Calu3 (cell line): ENCODE measurements at regions not wholly inside any gene's neighbourhood (a gene's known extent, or its start where the extent isn't known, plus 50 kb on each side); places are given as distances from the start of the nearest gene placed in this dataset.

Experiments used
- BruUV-seq: library from RNA; stranded (reverse); fragments of 400-500 nt; replicated peaks from 2 replicates; lab custom pipeline; 2021; lab: Mats Ljungman, UMichigan
- CTCF ChIA-PET: fragments of 300-600 bp; sonication (Branson Sonifier 250); formaldehyde crosslinking; loops from one replicate; lab custom pipeline; 2022; ENCODE audit warnings: antibody characterized with exemption; lab: Charles Lee
- DNase-seq: peaks from one replicate; pipeline ENCODE4 v3.0.0; 2022
- H3K27ac Mint-ChIP-seq: one replicate; pipeline ENCODE4 v1.8.0; 2022; ENCODE audit warnings: mixed read lengths; ENCODE audit not compliant: unreplicated experiment
- H3K27me3 Mint-ChIP-seq: one replicate; pipeline ENCODE4 v1.8.0; 2022; ENCODE audit warnings: mixed read lengths; ENCODE audit not compliant: unreplicated experiment
- H3K36me3 Mint-ChIP-seq: one replicate; pipeline ENCODE4 v1.8.0; 2022; ENCODE audit warnings: mild to moderate bottlenecking, moderate library complexity, mixed read lengths; ENCODE audit not compliant: insufficient read depth, unreplicated experiment
- H3K4me1 Mint-ChIP-seq: one replicate; pipeline ENCODE4 v1.8.0; 2022; ENCODE audit warnings: mild to moderate bottlenecking, low read depth, mixed read lengths; ENCODE audit not compliant: unreplicated experiment
- H3K4me3 Mint-ChIP-seq: one replicate; pipeline ENCODE4 v1.8.0; 2022; ENCODE audit warnings: mild to moderate bottlenecking, low read depth, moderate library complexity, mixed read lengths; ENCODE audit not compliant: unreplicated experiment
- H3K9me3 Mint-ChIP-seq: one replicate; pipeline ENCODE4 v1.8.0; 2022; ENCODE audit warnings: low read depth, mixed read lengths; ENCODE audit not compliant: unreplicated experiment
- intact Hi-C: fragments of 100-400 bp; cut with micrococcal nuclease; formaldehyde crosslinking; loops from one replicate; pipeline ENCODE4 v1.10.0; 2022; ENCODE audit not compliant: unreplicated experiment
- TF ChIP-seq, protein P1 (sequence below): fragments of 200-600 bp; IDR thresholded peaks from one replicate; pipeline ENCODE4 v1.8.0; 2022; ENCODE audit warnings: antibody characterized with exemption; ENCODE audit not compliant: unreplicated experiment

DNA sequence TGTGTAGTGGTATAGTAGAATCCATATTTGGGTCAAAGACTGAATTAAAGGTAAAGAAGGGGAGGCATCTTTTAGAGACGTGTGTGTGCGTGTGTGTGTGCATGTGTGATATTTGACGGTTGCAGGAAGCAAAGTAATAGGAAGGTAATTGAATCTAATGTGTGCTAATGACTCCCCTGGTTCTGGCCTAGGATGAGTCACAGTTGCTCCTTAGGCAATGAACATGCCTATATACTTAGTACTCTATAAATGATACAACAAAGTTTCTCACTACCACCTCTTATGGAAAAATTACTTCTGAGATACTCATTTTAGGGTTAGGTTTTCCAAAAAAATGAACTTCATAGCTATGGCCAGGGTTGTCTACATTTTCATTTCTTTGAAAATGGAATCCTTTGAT is 409.6 kb downstream of the GUCY1A2 start:
- H3K27ac Mint-ChIP-seq: no peak overlapping the region
- no TSS peak for BruUV-seq
- no peaks in the 10 kb centered on the region for H3K36me3 Mint-ChIP-seq
- intact Hi-C loops: no loop called here
- DNase-seq: no peak
- H3K4me3 Mint-ChIP-seq: no peak overlapping the region
- no peaks in the 10 kb centered on the region for H3K4me1 Mint-ChIP-seq
- CTCF ChIA-PET: no interaction called here
- peaks cover 7% of the 10 kb centered on the region for H3K9me3 Mint-ChIP-seq
- no peaks in the 10 kb centered on the region for H3K27me3 Mint-ChIP-seq
- TF ChIP-seq, protein P1, sequence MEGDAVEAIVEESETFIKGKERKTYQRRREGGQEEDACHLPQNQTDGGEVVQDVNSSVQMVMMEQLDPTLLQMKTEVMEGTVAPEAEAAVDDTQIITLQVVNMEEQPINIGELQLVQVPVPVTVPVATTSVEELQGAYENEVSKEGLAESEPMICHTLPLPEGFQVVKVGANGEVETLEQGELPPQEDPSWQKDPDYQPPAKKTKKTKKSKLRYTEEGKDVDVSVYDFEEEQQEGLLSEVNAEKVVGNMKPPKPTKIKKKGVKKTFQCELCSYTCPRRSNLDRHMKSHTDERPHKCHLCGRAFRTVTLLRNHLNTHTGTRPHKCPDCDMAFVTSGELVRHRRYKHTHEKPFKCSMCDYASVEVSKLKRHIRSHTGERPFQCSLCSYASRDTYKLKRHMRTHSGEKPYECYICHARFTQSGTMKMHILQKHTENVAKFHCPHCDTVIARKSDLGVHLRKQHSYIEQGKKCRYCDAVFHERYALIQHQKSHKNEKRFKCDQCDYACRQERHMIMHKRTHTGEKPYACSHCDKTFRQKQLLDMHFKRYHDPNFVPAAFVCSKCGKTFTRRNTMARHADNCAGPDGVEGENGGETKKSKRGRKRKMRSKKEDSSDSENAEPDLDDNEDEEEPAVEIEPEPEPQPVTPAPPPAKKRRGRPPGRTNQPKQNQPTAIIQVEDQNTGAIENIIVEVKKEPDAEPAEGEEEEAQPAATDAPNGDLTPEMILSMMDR: no peak

DNA sequence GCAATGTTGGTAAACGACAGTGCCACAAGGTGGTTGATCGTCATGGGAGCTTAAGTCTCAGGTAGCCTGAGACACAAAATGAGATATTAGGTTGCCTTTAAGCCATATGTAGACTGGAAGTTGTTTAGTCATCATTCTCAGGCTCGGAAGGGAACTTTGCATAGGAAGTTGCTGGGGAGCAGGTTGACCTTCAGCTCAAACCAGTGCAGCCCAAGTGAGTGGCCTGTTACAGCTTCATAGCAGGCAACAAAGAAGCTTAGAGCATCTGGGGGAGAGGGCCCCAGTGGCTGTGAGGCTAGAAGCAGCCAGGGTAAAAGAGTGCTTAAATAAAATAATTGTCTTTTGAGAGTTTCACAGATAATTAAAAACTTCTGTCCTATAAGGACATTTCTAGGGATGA is 404.0 kb downstream of the GUCY1A2 start:
- Mint-ChIP-seq H3K36me3 (no peaks in the 10 kb centered on the region), H3K4me1 (no peaks in the 10 kb centered on the region), H3K27me3 (no peaks in the 10 kb centered on the region), H3K4me3 (no peak overlapping the region), H3K9me3 (peaks cover 13% of the 10 kb centered on the region), H3K27ac (no peak overlapping the region)
- no TSS peak for BruUV-seq
- TF ChIP-seq, protein P1: no peak
- intact Hi-C loops: no loop called here
- CTCF ChIA-PET: no interaction called here
- DNase-seq: no peak

DNA sequence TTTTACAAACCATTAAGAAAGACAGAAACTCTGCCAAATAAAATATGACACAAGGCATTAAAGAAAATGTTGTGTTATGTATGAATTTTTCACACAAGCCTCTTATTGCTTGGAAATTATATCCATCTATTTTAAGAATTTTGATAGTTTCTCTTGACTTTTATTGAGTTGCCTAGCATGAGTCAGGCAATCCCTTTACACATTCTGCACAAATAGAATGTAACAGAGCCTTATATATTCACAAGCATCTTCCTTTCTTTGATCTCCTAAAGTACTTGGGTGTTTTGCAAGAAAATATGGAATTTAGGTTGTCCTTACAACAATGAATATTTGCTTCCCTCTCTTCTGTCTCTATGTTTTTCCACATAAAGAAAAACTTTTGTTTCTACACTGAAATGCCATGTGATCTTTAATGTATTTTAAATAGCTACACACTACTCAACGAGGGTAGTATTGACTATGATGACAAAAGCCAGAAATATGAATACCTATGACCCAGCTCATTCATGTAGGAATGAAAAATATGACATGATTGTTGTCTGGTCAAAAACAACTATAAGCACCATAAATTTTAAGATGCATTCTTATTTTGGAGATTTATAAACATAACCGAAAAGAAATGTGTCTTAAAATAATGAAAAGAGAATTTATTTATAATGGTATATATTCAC is 398.8 kb downstream of the GUCY1A2 start:
- H3K9me3 Mint-ChIP-seq: peaks cover 12% of the 10 kb centered on the region
- H3K27ac Mint-ChIP-seq: no peak overlapping the region
- no TSS peak for BruUV-seq

DNA sequence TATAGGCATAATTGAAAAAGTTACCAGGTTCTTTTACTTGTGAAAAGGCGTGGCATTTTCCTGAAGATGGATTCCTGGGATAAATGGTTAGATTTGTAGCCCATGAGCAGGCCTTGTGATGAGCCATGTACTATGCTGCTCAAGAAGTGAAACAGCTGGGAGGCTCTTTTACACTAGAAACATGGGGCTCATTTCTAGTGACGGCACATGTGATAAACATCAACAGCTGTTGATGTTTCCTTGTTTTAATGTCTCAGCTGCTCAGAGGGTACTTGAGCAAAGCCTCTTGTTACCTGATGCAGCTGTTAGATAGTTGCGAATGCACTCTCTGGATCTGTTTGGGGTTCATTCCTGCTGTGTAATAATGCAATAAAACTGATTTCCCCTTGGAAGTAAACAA is 396.8 kb downstream of the GUCY1A2 start:
- Mint-ChIP-seq H3K27ac (no peak overlapping the region), H3K4me3 (no peak overlapping the region), H3K4me1 (no peaks in the 10 kb centered on the region), H3K9me3 (peaks cover 14% of the 10 kb centered on the region), H3K27me3 (no peaks in the 10 kb centered on the region), H3K36me3 (no peaks in the 10 kb centered on the region)
- DNase-seq: no peak
- BruUV-seq: no TSS peak
- TF ChIP-seq, protein P1: no peak
- CTCF ChIA-PET: no interaction called here
- intact Hi-C loops: no loop called here

More for the DNA sequence above, 398.8 kb downstream of the GUCY1A2 start:
- Mint-ChIP-seq H3K4me1 (no peaks in the 10 kb centered on the region), H3K27me3 (no peaks in the 10 kb centered on the region), H3K36me3 (no peaks in the 10 kb centered on the region), H3K4me3 (no peak overlapping the region)
- TF ChIP-seq, protein P1: no peak
- CTCF ChIA-PET: interaction anchor here (0.7 kb wide), 1 partner anchor 558 kb away, joined by 5 read pairs; no protein-coding TSS in a partner anchor
- intact Hi-C loops: no loop called here
- DNase-seq: no peak
